SK-N-SH (cell line): ENCODE measurements at regions not wholly inside any gene's neighbourhood (a gene's known extent, or its start where the extent isn't known, plus 50 kb on each side); places are given as distances from the start of the nearest gene placed in this dataset.

Source experiments
- CTCF ChIP-seq: fragments of 200-600 bp; sonication (generic); IDR thresholded peaks from 2 replicates; pipeline ENCODE4 v1.6.1; 2017; ENCODE audit warnings: antibody characterized with exemption, mild to moderate bottlenecking, moderate library complexity
- EZH2phosphoT487 ChIP-seq: fragments of 200-600 bp; sonication (generic); IDR thresholded peaks from 2 replicates; pipeline ENCODE4 v1.6.1; 2017; ENCODE audit warnings: low read depth, mixed run types, mild to moderate bottlenecking, antibody characterized with exemption, moderate library complexity, borderline replicate concordance
- JUND ChIP-seq: IDR thresholded peaks from 2 replicates; pipeline ENCODE4 v1.4.0; 2012
- MAX ChIP-seq: IDR thresholded peaks from 2 replicates; pipeline ENCODE4 v1.4.0; 2012; ENCODE audit warnings: low read depth
- NRF1 ChIP-seq: IDR thresholded peaks from 2 replicates; pipeline ENCODE4 v1.6.1; 2012; ENCODE audit warnings: low read depth, mild to moderate bottlenecking, low read length
- POLR2AphosphoS5 ChIP-seq: IDR thresholded peaks from 2 replicates; pipeline ENCODE4 v1.6.1; 2012; ENCODE audit warnings: low read depth, low read length
- SMC3 ChIP-seq: IDR thresholded peaks from 2 replicates; pipeline ENCODE4 v1.6.1; 2012; ENCODE audit warnings: low read depth, low read length, improper control_type of control experiment
- TAF1 ChIP-seq: IDR thresholded peaks from 2 replicates; pipeline ENCODE4 v1.6.1; 2012; ENCODE audit warnings: low read depth, mild to moderate bottlenecking, low read length, moderate library complexity, borderline replicate concordance
- TEAD4 ChIP-seq: IDR thresholded peaks from 2 replicates; pipeline ENCODE4 v1.4.0; 2012; ENCODE audit warnings: mild to moderate bottlenecking, borderline replicate concordance; ENCODE audit not compliant: insufficient read depth
- YY1 ChIP-seq: IDR thresholded peaks from 2 replicates; pipeline ENCODE4 v1.4.0; 2012; ENCODE audit warnings: low read depth, mild to moderate bottlenecking

DNA sequence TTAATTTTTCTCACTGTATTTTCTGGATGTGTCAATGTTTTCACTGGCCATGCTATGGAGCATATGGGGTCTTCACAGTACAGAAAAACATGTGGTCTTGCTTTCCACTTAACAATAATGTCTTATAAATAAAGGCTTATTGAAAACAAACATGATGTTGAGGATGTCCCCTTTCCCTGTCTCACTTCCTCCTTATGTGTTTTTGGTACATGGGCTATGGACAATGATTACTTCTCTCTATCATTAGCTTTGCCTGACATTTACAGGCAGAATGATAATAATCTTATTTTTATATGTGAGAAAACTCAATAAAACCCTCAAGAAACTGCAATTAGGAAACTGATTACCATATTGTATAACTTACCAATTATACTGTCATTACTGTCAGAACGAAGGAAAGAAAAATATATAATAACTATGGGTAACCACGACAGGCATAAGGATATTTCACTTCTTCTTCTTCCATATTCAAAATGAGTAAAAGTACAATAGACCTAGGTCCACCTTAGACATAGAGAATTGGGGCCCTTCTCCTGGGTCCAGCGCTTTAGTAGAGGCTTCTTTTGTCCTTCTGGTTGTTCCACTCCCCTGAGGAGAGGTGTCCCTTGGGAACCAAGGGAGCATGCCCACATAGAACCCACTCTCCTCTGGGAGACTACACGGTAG, 375.0 kb downstream of the MAN2A1 start:
- TF ChIP-seq SMC3: no peak
- TF ChIP-seq TEAD4: no peak
- no peak for TF ChIP-seq EZH2phosphoT487
- TF ChIP-seq CTCF: no peak
- no peak for TF ChIP-seq MAX
- no peak for TF ChIP-seq NRF1
- no peak for TF ChIP-seq JUND
- no peak for TF ChIP-seq YY1
- TF ChIP-seq TAF1: no peak
- no peak for TF ChIP-seq POLR2AphosphoS5
